ENCODE measurements at regions not wholly inside any gene's neighbourhood (a gene's known extent, or its start where the extent isn't known, plus 50 kb on each side); places are given as distances from the start of the nearest gene placed in this dataset.

DNA sequence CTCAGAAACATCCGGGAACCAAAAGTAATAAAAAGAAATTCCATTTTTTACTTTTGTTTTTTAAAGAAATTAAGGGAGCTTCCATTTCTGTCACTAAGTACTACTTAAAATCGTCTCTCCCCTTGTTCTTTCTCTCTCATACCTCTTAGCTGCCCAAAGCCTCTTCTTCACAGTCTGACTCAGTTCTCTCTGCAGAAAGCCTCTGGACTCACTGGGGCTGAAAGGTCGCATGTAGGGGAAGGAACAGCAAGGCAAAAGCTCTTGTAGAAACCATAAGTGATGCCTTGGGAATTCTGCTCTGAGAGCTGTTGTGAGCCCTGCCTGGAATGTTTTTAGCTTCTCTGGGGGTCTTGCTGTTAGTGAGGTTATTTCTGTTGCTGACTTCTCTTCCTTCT is 100.8 kb upstream of the RANBP3L start:
- TF ChIP-seq, protein P1, sequence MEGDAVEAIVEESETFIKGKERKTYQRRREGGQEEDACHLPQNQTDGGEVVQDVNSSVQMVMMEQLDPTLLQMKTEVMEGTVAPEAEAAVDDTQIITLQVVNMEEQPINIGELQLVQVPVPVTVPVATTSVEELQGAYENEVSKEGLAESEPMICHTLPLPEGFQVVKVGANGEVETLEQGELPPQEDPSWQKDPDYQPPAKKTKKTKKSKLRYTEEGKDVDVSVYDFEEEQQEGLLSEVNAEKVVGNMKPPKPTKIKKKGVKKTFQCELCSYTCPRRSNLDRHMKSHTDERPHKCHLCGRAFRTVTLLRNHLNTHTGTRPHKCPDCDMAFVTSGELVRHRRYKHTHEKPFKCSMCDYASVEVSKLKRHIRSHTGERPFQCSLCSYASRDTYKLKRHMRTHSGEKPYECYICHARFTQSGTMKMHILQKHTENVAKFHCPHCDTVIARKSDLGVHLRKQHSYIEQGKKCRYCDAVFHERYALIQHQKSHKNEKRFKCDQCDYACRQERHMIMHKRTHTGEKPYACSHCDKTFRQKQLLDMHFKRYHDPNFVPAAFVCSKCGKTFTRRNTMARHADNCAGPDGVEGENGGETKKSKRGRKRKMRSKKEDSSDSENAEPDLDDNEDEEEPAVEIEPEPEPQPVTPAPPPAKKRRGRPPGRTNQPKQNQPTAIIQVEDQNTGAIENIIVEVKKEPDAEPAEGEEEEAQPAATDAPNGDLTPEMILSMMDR (conservative IDR thresholded peaks at IDR 0.05): no peak
- TF ChIP-seq EZH2 (IDR thresholded peaks at IDR 0.05; ENCODE audit: low read depth): no peak
